GM18519 (cell line): ENCODE measurements at regions not wholly inside any gene's neighbourhood (a gene's known extent, or its start where the extent isn't known, plus 50 kb on each side); places are given as distances from the start of the nearest gene placed in this dataset.
"Not testable (repeated sequence)": the region's sequence is repeated elsewhere in the genome, so short reads cannot be mapped to it uniquely, and the experiment has no call there.

Experiments
- ATAC-seq: cut with Tn5 transposase; IDR thresholded peaks from one replicate; pipeline ENCODE4 v1.9.1; 2021; ENCODE audit warnings: mild to moderate bottlenecking, moderate library complexity; ENCODE audit not compliant: unreplicated experiment, low FRiP score

DNA sequence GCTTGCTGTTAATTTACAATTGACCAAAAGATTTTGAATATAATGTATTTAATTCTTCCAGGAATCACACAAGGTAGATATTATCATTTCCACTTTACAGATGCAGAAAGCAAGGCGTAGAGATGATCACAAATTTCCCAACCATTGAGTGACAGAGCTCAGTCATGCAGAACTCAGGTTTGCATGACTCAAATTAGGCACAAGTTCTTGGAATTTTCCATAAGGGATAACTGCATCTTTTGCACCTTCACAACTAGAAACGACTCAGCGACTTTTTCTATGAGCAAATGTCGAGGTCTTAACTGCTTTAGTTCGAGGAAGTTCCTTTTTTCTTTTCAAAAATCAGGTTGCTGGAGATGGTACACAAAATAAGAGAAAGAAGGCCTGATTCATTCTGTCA lies 265.5 kb upstream of the PAPPA start:
- ATAC-seq: no peak

DNA sequence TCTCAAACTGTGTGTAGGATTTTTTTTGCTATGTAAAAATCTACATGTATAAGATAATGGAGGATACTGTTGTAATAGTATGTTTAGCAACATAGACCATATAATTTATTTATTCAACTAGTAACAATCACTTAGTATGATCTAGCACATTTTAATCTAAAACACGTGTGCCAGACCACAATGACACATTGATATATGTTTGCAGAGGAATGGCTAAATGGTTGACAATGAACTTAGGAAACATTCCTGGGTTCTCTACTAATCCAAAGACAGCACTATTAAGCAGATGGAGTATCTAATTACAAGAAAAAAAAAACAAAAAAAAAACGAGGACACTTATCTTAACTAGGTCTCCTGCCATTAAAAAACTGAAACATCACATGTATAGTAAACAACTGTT lies 261.7 kb upstream of the PAPPA start:
- no peak for ATAC-seq

DNA sequence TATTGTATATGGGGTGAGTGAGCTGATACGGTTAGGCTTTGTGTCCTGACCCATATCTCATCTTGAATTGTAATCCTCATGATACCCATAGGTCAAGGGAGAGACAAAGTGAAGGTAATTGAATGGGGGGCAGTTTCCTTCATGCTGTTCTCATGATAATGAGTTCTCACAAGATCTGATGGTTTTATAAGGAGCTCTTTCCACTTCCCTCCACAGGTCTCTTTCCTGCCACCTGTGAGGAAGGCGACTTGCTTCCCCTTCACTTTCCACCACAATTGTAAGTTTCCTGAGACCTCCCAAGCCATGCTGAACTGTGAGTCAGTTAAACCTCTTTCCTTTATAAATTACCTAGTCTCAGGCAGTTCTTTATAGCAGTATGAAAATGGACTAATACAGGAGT lies 255.1 kb upstream of the PAPPA start:
- ATAC-seq: not testable (repeated sequence)

DNA sequence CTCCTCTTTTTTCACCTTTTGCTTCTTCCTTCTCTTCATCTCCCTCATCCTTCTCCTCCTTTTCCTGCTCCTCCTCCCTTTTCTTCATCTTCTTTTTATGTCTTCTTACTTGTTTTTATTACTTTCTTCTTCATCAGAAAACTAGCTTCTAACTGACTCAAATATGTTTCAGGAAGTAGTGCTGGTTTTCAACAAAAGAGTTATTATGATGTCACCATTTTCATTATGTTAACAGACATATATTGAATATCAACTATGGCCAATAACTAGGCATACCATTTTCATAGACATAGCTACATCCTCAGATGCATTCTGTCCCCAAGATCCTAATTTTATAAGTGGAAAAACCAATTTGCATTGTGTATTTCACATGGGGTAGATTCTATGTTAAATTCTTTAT lies 252.9 kb upstream of the PAPPA start:
- no peak for ATAC-seq

DNA sequence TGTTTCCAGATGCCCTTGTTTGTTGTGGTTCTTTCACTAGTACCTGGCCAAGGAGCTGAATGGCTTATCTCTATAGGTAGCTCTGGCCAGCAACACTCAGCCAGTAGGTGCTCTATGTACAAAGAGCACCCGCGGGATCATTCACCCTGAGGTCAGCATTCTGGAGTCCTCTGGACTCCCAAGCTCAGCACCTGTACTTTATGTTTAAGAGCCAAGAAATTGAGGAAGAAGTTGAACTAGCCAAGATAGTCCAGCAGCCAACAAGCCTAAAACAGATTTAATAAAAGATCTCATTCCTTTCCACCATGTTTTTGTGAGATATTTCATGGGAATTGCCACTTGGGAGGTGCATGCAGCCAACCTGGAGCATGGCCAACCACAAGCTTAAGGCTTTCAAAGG lies 242.6 kb upstream of the PAPPA start:
- ATAC-seq: no peak

DNA sequence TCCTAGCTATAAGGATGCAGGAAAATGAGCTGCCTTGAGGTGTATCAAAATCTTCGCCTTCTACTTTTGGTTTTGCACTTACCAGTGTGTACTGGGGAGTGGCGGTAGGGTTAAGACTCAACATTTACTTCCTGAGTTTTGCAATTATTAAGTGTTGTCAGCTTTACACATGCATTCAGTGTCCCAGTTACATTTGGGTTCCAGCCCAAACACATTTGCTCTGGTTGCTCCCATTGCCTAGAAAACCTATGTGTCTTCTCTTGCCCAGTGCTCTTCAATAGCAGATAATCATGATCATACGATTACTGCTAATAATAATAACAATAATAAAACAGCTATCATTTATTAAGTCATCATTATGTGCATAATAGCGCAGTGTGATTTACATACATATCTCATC lies 241.5 kb upstream of the PAPPA start:
- ATAC-seq: no peak

DNA sequence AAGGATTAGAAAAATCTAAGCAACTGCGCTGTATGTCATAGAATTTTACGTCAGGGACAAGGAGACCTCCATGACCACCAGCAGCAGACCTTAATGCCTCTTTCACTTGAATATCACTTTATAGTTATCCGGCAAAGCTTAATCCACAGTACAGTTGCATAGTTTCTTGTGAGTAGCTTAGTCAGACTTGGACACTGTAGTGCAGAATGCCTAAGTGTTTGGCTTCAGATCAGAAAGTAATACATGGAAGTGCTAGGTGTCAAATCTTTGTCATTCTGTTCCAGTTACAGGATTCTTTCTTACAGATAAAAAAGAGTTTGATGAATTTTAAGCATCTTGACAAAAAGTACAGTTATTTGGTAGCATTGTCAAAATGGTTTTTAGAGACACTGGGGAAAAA lies 239.9 kb upstream of the PAPPA start:
- ATAC-seq: no peak

DNA sequence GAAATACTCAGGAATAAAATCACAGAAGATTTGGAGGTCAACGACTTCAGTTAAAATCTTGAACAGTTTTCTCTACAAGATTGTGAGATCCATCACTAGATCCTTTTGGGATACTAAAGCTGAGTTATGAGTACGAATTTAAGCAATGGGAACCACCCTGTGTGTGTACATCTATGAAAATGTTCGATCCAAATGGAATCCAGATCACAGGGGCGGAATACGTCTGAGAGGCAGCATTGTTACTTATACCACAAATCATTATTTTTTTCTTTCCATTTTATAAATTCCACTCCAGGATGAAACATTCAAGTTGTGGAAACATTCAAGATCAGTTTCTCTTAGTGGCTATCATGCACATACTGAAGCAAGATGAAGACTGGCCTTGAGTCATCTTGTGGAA lies 239.3 kb upstream of the PAPPA start:
- ATAC-seq: no peak

DNA sequence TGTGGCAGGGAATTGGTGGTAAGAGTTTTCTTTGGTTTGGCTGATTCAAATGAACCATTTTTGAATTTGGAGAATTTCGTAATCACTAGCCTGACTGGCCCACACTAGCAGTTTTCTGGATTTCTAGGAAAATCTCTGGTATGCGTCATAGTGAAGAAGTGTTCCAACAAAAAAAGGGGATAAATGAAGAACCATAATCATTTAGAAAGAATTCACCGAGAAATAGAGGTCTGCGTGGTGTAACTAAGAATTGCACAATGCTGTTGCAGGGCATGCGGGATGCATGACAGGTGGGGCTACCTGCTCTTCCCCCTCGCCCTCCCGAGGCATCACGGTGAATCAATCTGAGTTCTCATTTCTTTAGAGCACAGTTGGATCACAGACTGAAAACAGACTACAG lies 232.3 kb upstream of the PAPPA start:
- ATAC-seq: no peak

DNA sequence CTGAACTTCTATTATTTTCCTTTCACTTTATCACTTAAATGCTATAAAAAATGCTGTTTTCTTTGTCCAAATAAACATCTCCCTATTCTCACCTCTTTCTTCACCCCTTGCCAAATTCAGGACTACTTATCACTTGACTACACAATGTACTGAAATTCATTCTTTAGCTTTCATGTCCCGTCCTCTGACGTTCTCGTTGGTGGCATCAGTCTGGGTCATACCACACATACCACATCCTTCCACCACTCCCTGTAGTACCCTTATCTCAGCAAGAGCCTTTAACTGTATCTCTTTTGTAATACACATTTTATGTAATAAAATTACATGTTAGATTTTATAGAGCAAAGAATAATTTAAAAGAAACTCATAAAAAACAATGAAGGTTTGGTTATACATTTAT lies 231.1 kb upstream of the PAPPA start:
- ATAC-seq: no peak

DNA sequence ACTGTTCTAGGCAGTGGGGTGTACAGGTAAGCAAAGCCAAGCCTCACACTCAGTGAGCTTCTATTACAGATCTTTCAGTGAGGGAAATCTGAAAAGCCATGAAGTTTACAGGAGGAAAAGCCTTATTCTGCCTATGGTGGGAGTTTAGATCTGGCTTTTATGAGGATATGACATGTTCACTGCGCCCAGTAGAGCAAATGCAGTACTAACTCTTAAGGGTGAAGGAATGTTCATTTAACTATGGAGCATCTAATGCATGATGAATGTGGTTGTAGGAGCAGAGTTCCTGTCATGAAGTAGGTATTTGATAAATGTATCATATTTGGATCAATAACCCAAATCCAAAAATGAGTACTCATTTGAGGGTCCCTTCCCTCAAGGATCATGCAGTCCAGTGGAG lies 230.2 kb upstream of the PAPPA start:
- no peak for ATAC-seq

DNA sequence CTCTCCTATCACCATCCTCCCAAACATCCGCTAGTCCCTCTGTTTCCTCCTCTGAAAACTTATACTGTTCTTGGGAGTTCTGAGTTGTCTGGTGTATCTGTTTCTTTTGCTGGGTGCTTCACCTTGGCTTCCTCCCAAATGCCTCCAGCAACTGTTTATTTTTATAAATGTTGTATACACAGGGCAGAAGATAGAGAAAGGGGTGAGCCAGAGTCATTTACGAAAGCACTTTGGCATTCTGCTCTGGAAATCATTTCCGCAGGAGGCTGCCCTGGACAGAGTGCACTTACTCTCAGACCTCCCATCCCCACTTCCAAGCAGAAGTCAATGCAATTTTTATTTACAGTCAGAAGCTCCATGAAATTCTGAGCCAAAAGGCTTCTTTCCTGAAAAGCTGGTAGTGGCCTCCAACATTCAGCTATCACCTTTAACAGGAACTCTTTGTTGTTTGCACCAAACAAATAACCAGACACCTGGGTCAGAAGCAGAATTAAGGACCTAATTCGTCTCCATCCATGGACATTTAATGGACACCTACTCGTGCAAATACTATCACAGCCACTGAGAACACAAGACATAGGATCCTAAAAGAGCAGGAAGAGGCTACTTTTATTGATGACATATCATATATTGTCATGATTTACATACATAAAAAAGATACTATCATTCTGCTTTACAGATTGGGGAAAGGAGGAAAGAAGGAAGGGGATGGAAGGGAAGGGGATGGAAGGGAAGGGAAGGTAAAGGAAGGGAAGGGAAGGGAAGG lies 229.5 kb upstream of the PAPPA start:
- no peak for ATAC-seq

DNA sequence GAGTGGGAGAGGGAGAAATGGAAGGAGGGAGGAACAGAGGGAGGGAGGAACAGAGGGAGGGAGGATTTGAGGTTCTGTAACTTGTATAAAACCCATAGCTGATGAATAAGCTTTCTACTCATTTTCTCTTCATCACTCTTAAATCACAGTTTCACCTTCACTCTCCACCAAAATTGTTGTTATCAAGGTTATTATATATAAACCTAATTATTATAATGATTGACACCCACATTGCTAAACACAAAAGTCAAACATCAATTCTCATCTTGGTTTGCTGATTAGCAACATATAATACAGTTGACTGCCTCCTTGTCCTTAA lies 229.0 kb upstream of the PAPPA start:
- ATAC-seq: no peak

DNA sequence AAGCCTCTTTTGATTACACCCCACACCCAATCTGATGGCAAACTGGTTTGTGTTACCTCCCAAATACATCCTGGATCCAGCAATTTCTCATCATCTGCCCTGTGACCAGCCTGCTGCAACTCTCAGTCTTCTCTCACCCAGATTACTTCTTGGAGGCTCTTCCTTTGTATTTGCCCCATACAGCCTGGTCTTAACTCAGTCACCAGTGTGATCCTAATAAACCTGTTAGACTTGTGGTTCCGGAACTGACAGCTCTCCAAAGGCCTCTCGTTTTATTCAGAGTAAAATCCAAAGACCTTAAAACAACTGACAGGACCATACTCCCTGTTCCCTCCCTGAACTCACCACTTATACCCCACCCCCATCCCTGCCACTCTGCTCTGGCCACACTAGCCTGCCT lies 228.2 kb upstream of the PAPPA start:
- ATAC-seq: no peak

DNA sequence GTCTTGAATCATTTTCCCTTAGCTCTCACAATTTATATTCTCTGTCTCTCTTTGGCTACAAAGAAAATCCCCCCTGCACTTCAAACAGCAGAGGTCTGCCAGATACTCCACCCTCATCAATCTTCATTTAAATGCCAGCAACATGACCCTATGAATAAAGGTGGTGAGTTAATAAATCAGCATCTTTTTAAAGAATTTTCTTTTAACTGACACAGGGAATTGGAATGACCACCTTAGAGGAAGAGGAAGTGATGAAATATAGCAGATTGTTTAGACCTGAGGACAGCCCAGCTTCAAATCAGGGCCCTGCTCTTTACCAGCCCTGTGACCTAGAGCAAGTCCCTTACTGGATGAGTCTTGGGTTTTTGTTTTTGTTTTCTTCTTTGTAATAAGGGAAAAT lies 223.1 kb upstream of the PAPPA start:
- no peak for ATAC-seq

DNA sequence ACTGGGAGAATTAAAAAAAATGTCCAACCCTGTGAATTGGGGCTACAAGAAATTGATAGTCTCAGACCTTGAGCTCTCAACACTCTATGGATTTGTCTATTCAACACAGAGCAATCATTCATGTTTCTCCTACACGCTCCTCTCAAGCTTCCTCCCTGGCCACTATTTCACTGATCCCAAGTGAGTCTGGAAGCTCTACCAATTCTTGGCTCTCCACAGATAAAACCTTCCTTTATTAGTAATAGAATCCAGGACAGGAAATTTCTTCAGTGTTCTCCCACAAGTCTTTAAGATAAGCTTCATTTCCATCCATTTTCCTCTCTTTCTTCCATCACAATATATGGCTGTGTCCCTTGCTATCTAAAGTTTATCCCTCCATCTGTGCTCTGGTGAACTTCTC lies 215.1 kb upstream of the PAPPA start:
- ATAC-seq: no peak

DNA sequence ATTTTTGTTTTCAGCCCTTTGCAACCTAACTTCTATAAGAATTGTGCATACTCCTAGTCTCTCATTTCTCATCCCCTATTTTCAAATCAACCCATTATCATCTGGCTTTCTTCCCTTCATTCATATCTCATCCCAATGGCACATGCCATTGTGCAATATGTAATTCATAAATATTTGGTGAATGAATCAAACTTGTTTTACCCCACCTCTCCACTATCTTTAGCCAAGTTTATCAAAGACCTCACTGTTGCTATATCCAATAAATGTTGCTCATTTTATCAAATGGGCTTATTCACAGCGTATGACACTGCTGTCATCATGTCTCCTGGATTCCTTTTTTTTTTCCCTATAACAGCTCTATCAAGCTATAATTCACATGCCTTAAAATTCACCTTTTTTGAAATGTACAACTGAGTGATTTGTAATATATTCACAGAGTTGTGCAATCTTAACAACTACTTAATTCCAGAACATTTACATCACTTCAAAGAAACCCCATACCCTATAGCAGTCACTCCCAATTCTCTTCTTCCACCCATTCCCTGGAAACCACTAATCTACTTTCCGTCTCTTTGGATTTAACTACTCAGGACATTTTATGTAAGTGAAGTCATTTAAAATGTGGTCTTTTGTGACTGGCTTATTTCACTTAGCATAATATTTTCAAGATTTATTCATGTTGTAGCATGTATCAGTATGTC lies 214.4 kb upstream of the PAPPA start:
- ATAC-seq: no peak

DNA sequence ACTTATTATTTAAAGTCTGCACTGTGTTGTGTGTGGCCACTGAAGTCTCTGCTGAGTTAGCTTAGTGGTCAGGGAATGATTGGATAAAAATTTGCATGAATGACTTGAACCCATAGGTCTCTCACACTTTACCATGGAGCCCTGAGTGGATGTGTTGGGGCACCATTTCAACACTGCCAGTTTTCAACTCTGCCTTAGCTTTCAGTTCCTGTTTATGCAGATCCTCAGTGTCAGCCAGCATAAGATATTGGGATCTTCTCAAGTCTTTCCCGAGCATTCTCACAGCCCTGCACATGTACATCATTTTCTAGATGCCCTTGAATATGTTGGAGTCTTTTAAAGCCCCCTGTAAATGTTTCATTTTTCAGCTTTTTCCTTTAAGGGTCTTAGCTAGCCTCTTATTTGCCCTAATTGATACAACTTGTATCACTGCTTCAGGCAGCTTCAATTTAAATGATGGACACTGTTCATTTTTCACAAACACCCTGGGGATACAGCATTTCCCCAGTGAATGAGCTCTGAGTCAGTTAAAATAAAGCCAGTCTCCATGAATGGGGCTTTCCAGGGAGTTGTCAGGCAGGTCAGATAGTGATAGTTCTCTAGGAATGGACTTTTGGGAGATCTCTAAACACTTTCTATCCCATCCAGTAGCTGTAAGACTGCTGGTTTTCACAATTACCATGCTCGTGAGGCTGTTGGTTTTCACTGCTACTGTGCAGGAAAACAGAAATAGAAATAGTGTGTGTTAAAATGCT lies 211.9 kb upstream of the PAPPA start:
- no peak for ATAC-seq

DNA sequence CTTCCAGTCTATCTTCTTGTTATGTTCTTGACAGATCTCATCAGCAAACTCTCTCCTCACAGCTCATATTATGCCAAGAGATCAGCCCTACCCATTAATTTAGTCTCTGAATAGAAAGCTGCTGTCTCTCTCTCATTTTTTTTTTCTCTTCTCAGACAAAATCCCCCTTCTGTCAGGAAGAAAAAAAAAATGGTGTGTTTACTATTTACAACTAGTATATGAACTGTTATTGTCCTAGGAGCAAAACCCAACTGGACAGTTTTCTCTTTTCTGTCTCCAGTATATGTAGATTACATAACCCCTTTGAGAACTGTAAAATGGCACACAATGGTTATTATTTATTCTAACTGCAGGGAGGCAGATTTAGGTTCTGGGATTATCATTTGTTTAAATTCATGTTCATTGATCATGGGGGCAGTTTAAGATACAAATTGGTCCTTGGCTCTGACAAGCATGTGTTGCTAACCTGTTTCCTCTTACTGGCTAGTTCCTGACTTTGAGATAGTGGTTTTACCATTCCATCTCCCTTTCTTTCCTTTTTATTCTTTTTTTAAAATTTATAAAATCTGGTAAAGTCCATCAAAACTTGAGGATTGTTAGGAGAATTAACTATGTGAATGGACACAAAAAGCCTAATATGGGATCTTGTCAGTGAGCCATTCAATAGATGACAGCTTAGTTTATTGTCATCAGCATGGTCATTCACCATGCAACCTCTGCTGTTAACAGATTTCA lies 210.0 kb upstream of the PAPPA start:
- no peak for ATAC-seq

DNA sequence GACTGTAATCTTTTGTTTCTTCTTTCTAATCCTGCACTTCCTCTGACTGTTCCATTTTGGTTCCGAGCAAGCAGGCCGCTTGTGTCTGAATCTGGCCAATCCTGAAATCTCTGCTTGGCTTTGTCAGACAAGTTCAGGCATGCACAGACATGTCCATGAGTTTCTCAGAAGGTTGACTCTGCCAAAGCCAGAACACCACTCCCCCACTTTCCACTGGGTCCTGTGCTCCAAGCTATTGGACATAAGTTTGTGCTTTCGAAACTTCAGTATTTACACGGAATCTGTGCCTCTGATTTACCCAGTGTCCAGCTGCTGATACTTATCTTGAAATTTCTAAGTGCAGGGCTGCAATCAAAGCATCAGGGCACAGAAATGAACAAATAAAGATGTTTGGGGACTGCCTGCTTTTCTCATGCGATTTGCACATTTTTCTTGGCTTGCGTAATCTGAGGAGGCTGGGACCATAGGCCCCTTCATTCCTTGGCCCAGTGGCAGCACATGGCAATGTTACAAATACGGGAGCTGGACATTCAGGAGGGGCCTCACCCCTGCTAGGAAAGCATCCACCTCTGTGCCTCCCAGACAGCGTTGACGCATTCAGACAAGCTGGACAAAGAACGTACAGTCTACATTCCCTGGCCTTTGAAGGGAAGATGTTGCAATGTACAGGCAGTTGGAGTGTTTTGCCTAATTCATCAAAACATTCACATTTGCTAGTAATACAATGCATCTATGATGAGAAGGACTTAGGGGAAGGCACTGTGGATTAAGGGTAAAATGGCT lies 209.2 kb upstream of the PAPPA start:
- no peak for ATAC-seq
